ENCODE measurements at regions not wholly inside any gene's neighbourhood (a gene's known extent, or its start where the extent isn't known, plus 50 kb on each side); places are given as distances from the start of the nearest gene placed in this dataset.

DNA sequence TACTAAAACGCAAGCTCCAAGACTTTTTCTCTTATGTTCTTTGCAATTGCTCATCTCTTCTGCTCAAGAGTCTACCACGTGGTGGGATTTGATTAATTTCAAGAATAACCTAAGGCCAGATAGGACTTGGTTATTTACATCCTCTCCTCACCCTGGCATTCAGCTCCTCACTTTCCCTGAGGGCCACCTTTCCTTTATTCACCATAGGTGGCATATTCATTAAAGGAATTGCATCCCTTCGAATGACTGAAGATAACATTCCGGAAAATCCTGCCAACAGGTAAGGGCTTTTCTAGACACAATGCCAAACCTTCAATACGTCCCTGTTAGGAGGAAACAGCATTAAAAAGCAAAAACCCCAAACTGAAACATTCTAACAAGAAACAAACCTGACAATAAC, 220.0 kb upstream of the KBTBD8 start:
- TF ChIP-seq CTCF (IDR thresholded peaks at IDR 0.05; ENCODE audit: extremely low read depth, low read depth, low read length): no peak
- no peak overlapping the region for H3K27ac ChIP-seq (ENCODE audit: low read depth, low read length)
- no peak overlapping the region for H3K4me2 ChIP-seq (ENCODE audit: insufficient read depth, low read length)
- H3K4me3 ChIP-seq (ENCODE audit: insufficient read depth, low read length): no peak overlapping the region
- no peaks in the 10 kb centered on the region for H3K27me3 ChIP-seq (ENCODE audit: insufficient read depth, low read length)
- H2AFZ ChIP-seq (ENCODE audit: low read length): no peak overlapping the region
- DNase-seq (ENCODE audit: insufficient read length, low spot score, missing footprints): no peak
- no peaks in the 10 kb centered on the region for H3K9me3 ChIP-seq (ENCODE audit: low read depth, low read length)
- H3K79me2 ChIP-seq (ENCODE audit: insufficient read depth, low read length): no peaks in the 10 kb centered on the region
- no peaks in the 10 kb centered on the region for H3K36me3 ChIP-seq (ENCODE audit: insufficient read depth, low read length)
- no peaks in the 10 kb centered on the region for H4K20me1 ChIP-seq (ENCODE audit: insufficient read depth, low read length)
- H3K4me1 ChIP-seq (ENCODE audit: insufficient read depth, low read length): no peaks in the 10 kb centered on the region

- H3K27me3 ChIP-seq (ENCODE audit: insufficient read depth, low read length): no peaks in the 10 kb centered on the region
- no peak overlapping the region for H3K27ac ChIP-seq (ENCODE audit: low read depth, low read length)
- no peaks in the 10 kb centered on the region for H3K79me2 ChIP-seq (ENCODE audit: insufficient read depth, low read length)
- DNase-seq (ENCODE audit: insufficient read length, low spot score, missing footprints): no peak
- no peak overlapping the region for H3K4me2 ChIP-seq (ENCODE audit: insufficient read depth, low read length)
- no peak overlapping the region for H2AFZ ChIP-seq (ENCODE audit: low read length)
- H3K4me1 ChIP-seq (ENCODE audit: insufficient read depth, low read length): no peaks in the 10 kb centered on the region
- no peak for TF ChIP-seq CTCF (IDR thresholded peaks at IDR 0.05; ENCODE audit: extremely low read depth, low read depth, low read length)
- H4K20me1 ChIP-seq (ENCODE audit: insufficient read depth, low read length): no peaks in the 10 kb centered on the region
- no peaks in the 10 kb centered on the region for H3K36me3 ChIP-seq (ENCODE audit: insufficient read depth, low read length)
- H3K9me3 ChIP-seq (ENCODE audit: low read depth, low read length): no peaks in the 10 kb centered on the region
- no peak overlapping the region for H3K4me3 ChIP-seq (ENCODE audit: insufficient read depth, low read length)
These were observed 219.3 kb upstream of the KBTBD8 start for GRCh38 chr3:66778777-66779176.

DNA sequence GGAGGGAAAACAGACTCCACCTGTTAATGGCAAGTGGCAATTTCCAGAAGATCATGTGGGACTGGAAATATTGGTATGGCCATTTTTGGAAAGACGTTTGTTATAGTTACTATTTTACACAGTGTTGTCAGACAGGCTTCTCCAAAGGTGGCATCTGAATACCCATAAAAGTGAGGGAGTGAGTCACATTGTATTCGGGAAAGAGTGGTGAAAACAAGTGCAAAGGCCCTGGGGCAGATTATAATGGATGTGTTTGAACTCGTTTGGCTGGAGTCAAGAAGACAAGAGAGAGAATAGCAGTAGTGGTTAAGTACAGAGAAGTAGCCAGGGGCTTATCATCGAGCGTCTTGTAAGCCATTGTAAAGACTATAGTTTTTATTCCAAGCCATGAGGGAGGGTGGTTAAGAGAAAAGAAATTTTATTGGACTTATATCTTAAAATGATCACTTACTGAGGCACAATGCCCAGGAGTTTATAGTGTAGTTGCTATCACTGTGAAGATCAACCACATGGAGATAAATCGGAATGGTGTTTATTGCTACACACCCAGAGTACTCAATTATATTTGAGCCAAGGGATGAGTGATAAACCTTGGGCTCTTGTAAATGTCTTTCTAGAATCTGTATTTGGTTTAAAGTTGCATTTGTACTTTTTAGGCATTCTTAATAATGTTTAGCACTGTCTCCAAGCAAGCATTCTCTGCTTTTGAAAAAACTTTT, 212.8 kb upstream of the KBTBD8 start:
- H3K9me3 ChIP-seq (ENCODE audit: low read depth, low read length): no peaks in the 10 kb centered on the region
- no peak for DNase-seq (ENCODE audit: insufficient read length, low spot score, missing footprints)
- H4K20me1 ChIP-seq (ENCODE audit: insufficient read depth, low read length): no peaks in the 10 kb centered on the region
- no peaks in the 10 kb centered on the region for H3K79me2 ChIP-seq (ENCODE audit: insufficient read depth, low read length)
- no peaks in the 10 kb centered on the region for H3K36me3 ChIP-seq (ENCODE audit: insufficient read depth, low read length)
- H3K4me1 ChIP-seq (ENCODE audit: insufficient read depth, low read length): no peaks in the 10 kb centered on the region
- no peak overlapping the region for H3K4me3 ChIP-seq (ENCODE audit: insufficient read depth, low read length)
- no peak overlapping the region for H3K4me2 ChIP-seq (ENCODE audit: insufficient read depth, low read length)
- no peak for TF ChIP-seq CTCF (IDR thresholded peaks at IDR 0.05; ENCODE audit: extremely low read depth, low read depth, low read length)
- no peaks in the 10 kb centered on the region for H3K27me3 ChIP-seq (ENCODE audit: insufficient read depth, low read length)
- H2AFZ ChIP-seq (ENCODE audit: low read length): no peak overlapping the region
- no peak overlapping the region for H3K27ac ChIP-seq (ENCODE audit: low read depth, low read length)

DNA sequence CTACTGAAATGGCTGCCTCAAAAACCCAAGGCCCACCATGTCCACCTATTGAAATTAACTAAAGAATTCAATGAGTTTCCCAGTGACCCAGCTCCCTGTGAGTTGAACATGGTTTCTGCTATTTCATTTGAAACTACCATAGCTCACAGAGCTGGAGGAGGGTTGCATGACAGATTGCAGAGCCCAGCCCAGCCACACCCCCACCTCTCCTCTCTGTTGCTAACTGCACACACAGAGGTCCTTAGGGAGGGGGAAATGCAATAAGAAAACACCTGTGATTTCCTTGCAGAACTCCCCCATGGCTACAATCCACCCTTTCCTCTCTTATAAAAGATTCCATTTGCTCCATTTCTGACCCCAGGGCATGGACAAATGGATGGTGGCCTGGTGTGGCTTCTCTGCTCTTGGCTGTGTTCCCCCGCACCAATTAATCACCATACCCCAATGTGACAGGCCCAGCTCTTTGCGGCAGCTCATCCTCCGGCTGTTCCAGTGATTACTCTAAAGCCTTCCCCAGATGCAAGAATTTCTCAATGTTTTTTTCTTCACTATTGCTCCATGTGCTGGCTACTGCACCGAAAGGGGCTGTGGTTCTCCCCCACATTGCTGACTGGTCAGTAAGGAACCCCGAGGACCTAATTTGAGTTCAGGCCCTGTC, 208.4 kb upstream of the KBTBD8 start:
- Histone ChIP-seq H3K4me3 (ENCODE audit: insufficient read depth, low read length) (no peak overlapping the region), H3K27ac (ENCODE audit: low read depth, low read length) (no peak overlapping the region), H3K4me2 (ENCODE audit: insufficient read depth, low read length) (no peak overlapping the region), H3K79me2 (ENCODE audit: insufficient read depth, low read length) (no peaks in the 10 kb centered on the region), H3K27me3 (ENCODE audit: insufficient read depth, low read length) (peaks cover 3% of the 10 kb centered on the region), H3K4me1 (ENCODE audit: insufficient read depth, low read length) (no peaks in the 10 kb centered on the region), H4K20me1 (ENCODE audit: insufficient read depth, low read length) (no peaks in the 10 kb centered on the region), H3K9me3 (ENCODE audit: low read depth, low read length) (no peaks in the 10 kb centered on the region), H3K36me3 (ENCODE audit: insufficient read depth, low read length) (no peaks in the 10 kb centered on the region), H2AFZ (ENCODE audit: low read length) (no peak overlapping the region)
- no peak for DNase-seq (ENCODE audit: insufficient read length, low spot score, missing footprints)
- TF ChIP-seq CTCF (IDR thresholded peaks at IDR 0.05; ENCODE audit: extremely low read depth, low read depth, low read length): no peak
